ENCODE measurements at regions not wholly inside any gene's neighbourhood (a gene's known extent, or its start where the extent isn't known, plus 50 kb on each side); places are given as distances from the start of the nearest gene placed in this dataset.

DNA sequence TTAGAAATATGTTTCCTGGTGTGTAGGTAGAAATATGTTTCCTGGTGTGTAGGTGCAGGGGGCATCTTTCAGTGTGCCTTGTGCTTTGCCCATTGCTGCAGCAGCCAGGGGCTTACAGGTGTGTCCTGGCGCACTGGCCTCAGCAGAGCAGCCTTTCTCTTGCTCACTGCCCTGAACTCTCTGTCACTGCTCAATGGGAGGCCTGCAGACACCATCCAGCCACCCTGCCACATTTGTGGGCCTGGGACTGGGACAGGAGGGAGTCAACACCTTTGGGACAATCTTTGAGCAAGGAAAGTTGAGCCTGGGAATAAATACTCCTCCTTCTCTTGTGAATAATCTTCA is 62.4 kb upstream of the RBM24 start:
- no peaks in the 10 kb centered on the region for H3K27me3 ChIP-seq (ENCODE audit: control insufficient read depth, extremely low read depth, insufficient read depth, low read length)
- TF ChIP-seq, protein P1, sequence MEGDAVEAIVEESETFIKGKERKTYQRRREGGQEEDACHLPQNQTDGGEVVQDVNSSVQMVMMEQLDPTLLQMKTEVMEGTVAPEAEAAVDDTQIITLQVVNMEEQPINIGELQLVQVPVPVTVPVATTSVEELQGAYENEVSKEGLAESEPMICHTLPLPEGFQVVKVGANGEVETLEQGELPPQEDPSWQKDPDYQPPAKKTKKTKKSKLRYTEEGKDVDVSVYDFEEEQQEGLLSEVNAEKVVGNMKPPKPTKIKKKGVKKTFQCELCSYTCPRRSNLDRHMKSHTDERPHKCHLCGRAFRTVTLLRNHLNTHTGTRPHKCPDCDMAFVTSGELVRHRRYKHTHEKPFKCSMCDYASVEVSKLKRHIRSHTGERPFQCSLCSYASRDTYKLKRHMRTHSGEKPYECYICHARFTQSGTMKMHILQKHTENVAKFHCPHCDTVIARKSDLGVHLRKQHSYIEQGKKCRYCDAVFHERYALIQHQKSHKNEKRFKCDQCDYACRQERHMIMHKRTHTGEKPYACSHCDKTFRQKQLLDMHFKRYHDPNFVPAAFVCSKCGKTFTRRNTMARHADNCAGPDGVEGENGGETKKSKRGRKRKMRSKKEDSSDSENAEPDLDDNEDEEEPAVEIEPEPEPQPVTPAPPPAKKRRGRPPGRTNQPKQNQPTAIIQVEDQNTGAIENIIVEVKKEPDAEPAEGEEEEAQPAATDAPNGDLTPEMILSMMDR (optimal IDR thresholded peaks at IDR 0.05 in 1 of 3, IDR thresholded peaks at IDR 0.05 in 1 of 3, conservative IDR thresholded peaks at IDR 0.05 in 1 of 3; ENCODE audit: extremely low read depth in 1 of 3, insufficient read depth in 2 of 3, low read length in 3 of 3): no peak
- no peak for TF ChIP-seq EZH2 (IDR thresholded peaks at IDR 0.05; ENCODE audit: low read length)
- H3K27ac ChIP-seq (ENCODE audit: control insufficient read depth, insufficient read depth, low read length): no peak overlapping the region
- H3K9me3 ChIP-seq (ENCODE audit: control insufficient read depth, low read depth, low read length): no peaks in the 10 kb centered on the region
- dilution Hi-C loops (cut with MboI; ENCODE audit: extremely low pct_ligation_motif_present, low sequenced_read_pairs): no loop called here
- H3K4me3 ChIP-seq (ENCODE audit: control insufficient read depth in 2 of 3, extremely low read depth in 1 of 3, insufficient read depth in 2 of 3, low read depth in 1 of 3, low read length in 3 of 3): no peak overlapping the region
- H4K20me1 ChIP-seq (ENCODE audit: control insufficient read depth, extremely low read depth, insufficient read depth, low read length): no peaks in the 10 kb centered on the region
- H3K9me1 ChIP-seq (ENCODE audit: control insufficient read depth, extremely low read depth, insufficient read depth, low read length): no peaks in the 10 kb centered on the region
- no peaks in the 10 kb centered on the region for H3K36me3 ChIP-seq (ENCODE audit: control insufficient read depth in 2 of 2, extremely low read depth in 1 of 2, insufficient read depth in 2 of 2, low read length in 2 of 2)
- no peak overlapping the region for H3K4me2 ChIP-seq (ENCODE audit: control insufficient read depth, extremely low read depth, insufficient read depth, low read depth, low read length)
- H2AFZ ChIP-seq (ENCODE audit: control insufficient read depth, low read length): no peak overlapping the region
- no peaks in the 10 kb centered on the region for H3K4me1 ChIP-seq (ENCODE audit: control insufficient read depth, extremely low read depth, insufficient read depth, low read length)
- no peak overlapping the region for H3K9ac ChIP-seq (ENCODE audit: control insufficient read depth, extremely low read depth, insufficient read depth, low read length)
- no peaks in the 10 kb centered on the region for H3K79me2 ChIP-seq (ENCODE audit: control insufficient read depth, insufficient read depth, low read length)
- DNase-seq (ENCODE audit: low read depth, low spot score): no peak
- FAIRE-seq: no peak

DNA sequence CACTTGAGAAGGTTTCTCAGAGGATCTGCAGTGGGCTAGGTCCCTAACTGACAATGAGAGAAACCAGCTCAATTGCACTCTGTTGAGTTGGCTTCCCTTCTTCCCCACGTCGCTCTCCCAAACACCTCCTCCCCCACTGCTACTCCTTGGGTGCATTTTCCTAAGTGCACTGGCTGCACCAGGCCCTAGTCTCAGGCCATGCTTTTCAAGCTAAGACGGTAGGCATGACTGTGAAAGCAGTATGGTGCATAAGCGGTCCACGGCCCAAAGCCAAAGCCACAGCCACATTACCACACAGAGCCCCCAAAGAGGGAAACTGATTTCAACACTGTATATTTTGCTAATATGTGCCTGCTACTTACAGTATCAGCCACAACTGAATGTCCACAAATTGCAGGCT is 62.1 kb upstream of the RBM24 start:
- dilution Hi-C loops (cut with MboI; ENCODE audit: extremely low pct_ligation_motif_present, low sequenced_read_pairs): no loop called here
- H3K9me1 ChIP-seq (ENCODE audit: control insufficient read depth, extremely low read depth, insufficient read depth, low read length): no peaks in the 10 kb centered on the region
- no peak overlapping the region for H3K4me2 ChIP-seq (ENCODE audit: control insufficient read depth, extremely low read depth, insufficient read depth, low read depth, low read length)
- no peaks in the 10 kb centered on the region for H3K36me3 ChIP-seq (ENCODE audit: control insufficient read depth in 2 of 2, extremely low read depth in 1 of 2, insufficient read depth in 2 of 2, low read length in 2 of 2)
- H3K4me3 ChIP-seq (ENCODE audit: control insufficient read depth in 2 of 3, extremely low read depth in 1 of 3, insufficient read depth in 2 of 3, low read depth in 1 of 3, low read length in 3 of 3): no peak overlapping the region
- no peaks in the 10 kb centered on the region for H4K20me1 ChIP-seq (ENCODE audit: control insufficient read depth, extremely low read depth, insufficient read depth, low read length)
- H3K4me1 ChIP-seq (ENCODE audit: control insufficient read depth, extremely low read depth, insufficient read depth, low read length): no peaks in the 10 kb centered on the region
- FAIRE-seq: no peak
- H3K27ac ChIP-seq (ENCODE audit: control insufficient read depth, insufficient read depth, low read length): no peak overlapping the region
- H3K9me3 ChIP-seq (ENCODE audit: control insufficient read depth, low read depth, low read length): no peaks in the 10 kb centered on the region
- TF ChIP-seq EZH2 (IDR thresholded peaks at IDR 0.05; ENCODE audit: low read length): no peak
- TF ChIP-seq, protein P1 (optimal IDR thresholded peaks at IDR 0.05 in 1 of 3, IDR thresholded peaks at IDR 0.05 in 1 of 3, conservative IDR thresholded peaks at IDR 0.05 in 1 of 3; ENCODE audit: extremely low read depth in 1 of 3, insufficient read depth in 2 of 3, low read length in 3 of 3): no peak
- no peaks in the 10 kb centered on the region for H3K79me2 ChIP-seq (ENCODE audit: control insufficient read depth, insufficient read depth, low read length)
- H2AFZ ChIP-seq (ENCODE audit: control insufficient read depth, low read length): no peak overlapping the region
- DNase-seq (ENCODE audit: low read depth, low spot score): no peak
- H3K27me3 ChIP-seq (ENCODE audit: control insufficient read depth, extremely low read depth, insufficient read depth, low read length): no peaks in the 10 kb centered on the region
- H3K9ac ChIP-seq (ENCODE audit: control insufficient read depth, extremely low read depth, insufficient read depth, low read length): no peak overlapping the region
